ENCODE measurements at regions not wholly inside any gene's neighbourhood (a gene's known extent, or its start where the extent isn't known, plus 50 kb on each side); places are given as distances from the start of the nearest gene placed in this dataset.

GRCh38 chr21:38734646-38735365, 70.9 kb upstream of the ETS2 start:
- ATAC-seq (ENCODE audit: low read depth): no peak
- Mint-ChIP-seq H3K4me1 (peaks cover 8% of the 10 kb centered on the region), H3K27me3 (peaks cover 15% of the 10 kb centered on the region), H3K36me3 (no peaks in the 10 kb centered on the region), H3K27ac (no peak overlapping the region), H3K4me3 (peak overlapping the region; percentile 63), H3K9me3 (no peaks in the 10 kb centered on the region)
- no peak for DNase-seq (ENCODE audit: low spot score in 2 of 2)

DNA sequence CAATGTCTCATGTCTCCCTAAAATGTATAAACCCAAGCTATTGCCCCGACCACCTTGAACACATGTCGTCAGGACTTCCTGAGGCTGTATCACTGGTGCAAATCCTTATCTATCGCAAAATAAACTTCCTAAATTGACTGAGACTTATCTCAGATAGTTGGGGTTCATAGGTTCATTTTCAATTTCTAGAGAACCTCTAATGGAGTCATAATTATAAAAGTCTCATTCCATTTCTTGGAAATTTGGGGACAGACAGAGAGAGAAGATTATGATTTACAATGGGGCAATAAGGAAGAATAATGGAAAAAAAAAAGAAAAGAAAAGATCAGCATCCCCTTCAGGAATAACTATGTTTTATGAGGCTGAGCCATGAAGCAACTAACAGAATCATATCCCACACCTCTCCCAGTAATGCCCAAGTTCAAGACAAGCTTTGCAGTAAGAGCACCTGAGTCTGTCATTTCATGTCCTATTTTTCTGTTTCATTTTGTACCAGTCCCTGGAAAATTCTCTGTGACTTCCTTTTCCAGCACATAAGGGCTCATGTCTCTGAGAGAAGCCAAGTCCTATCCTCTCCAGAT, 70.0 kb upstream of the ETS2 start:
- Mint-ChIP-seq H3K4me3 (no peak overlapping the region), H3K9me3 (no peaks in the 10 kb centered on the region)

GRCh38 chr21:38740090-38740489, 65.6 kb upstream of the ETS2 start:
- Mint-ChIP-seq H3K4me1 (peaks cover 11% of the 10 kb centered on the region), H3K4me3 (no peak overlapping the region), H3K9me3 (no peaks in the 10 kb centered on the region), H3K36me3 (no peaks in the 10 kb centered on the region), H3K27ac (no peak overlapping the region), H3K27me3 (peaks cover 10% of the 10 kb centered on the region)
- ATAC-seq (ENCODE audit: low read depth) (no peak), DNase-seq (ENCODE audit: low spot score in 2 of 2) (no peak)

More for the DNA sequence above, 70.0 kb upstream of the ETS2 start:
- no peak for ATAC-seq (ENCODE audit: low read depth)
- Mint-ChIP-seq H3K27me3 (peaks cover 15% of the 10 kb centered on the region), H3K36me3 (no peaks in the 10 kb centered on the region), H3K4me1 (peaks cover 12% of the 10 kb centered on the region), H3K27ac (no peak overlapping the region)
- no peak for DNase-seq (ENCODE audit: low spot score in 2 of 2)

DNA sequence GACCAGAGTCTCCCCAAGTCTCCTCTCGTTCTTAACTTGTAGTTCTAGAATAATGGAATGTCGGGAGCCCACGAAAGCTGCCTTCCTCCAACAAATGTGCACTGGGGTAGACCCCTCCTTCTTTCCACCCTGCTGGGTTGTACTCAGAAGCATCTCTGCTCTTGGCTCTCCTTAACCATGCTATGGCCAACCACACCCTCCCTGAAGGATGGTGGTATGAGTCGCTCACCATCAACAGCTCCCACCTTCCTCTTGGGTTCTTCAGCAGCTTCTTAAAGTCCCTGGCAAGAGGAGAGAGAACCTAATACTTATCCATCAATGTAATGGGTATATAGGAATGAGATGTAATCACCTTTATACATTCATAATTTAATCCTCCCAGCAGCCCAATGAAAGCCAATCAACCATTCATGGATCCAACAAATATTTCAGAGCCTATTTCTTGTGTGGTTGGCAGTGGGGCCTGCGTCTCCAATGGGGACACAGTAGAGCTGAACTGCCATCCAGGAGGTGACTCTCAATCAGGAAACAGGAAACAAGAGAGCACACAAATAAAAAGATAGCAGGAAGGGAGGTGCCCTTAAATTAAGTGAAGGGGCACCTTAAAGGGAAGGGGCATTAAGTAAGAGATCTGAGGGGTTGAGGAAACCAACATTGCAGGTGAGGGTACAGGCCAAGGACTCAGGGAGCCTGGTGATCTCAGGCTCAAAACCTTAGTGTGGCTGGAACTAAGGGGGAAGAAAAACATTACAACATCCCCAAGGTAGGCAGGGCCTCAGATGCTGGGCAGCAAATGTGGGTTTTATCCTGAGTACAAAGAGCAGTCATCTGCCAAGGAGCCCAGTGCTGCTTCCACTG, 64.4 kb upstream of the ETS2 start:
- DNase-seq (ENCODE audit: low spot score in 2 of 2) (no peak), ATAC-seq (ENCODE audit: low read depth) (no peak)
- Mint-ChIP-seq H3K4me3 (no peak overlapping the region), H3K27ac (no peak overlapping the region), H3K9me3 (no peaks in the 10 kb centered on the region), H3K27me3 (peaks cover 5% of the 10 kb centered on the region), H3K4me1 (peaks cover 11% of the 10 kb centered on the region), H3K36me3 (no peaks in the 10 kb centered on the region)

GRCh38 chr21:38741950-38742256, 63.8 kb upstream of the ETS2 start:
- no peak for ATAC-seq (ENCODE audit: low read depth)
- no peaks in the 10 kb centered on the region for H3K36me3 Mint-ChIP-seq
- DNase-seq (ENCODE audit: low spot score in 2 of 2): no peak
- H3K27ac Mint-ChIP-seq: no peak overlapping the region
- H3K4me1 Mint-ChIP-seq: peaks cover 11% of the 10 kb centered on the region
- H3K4me3 Mint-ChIP-seq: no peak overlapping the region
- H3K27me3 Mint-ChIP-seq: peaks cover 8% of the 10 kb centered on the region
- H3K9me3 Mint-ChIP-seq: peaks cover 3% of the 10 kb centered on the region

DNA sequence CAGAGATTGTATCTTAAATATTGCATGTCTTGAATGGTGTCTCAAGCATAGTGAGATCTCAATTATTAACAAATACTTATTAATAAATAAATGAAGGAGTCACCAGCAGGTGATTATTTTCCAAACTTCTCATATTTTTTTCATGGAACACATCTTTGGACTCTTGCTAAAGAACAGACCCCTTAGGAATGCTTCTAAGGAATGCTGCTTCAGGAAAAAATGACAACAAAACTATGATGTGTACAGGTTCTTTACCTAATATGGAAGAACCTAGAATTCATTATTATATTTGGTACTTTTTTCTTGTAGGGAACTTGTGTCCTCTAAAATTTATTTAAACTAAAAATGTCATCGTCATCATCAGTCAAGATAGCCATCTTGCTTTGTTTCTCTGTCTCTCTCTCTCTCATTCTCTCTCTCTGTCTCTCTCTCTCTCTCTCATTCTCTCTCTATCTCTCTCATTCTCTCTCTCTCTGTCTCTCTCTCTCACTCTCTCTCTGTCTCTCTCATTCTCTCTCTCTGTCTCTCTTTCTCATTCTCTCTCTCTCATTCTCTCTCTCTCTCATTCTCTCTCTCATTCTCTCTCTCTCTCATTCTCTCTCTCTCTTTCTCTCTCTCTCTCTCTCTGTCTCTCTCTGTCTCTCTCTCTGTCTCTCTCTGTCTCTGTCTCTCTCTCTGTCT, 63.0 kb upstream of the ETS2 start:
- no peak for ATAC-seq (ENCODE audit: low read depth)
- peaks cover 11% of the 10 kb centered on the region for H3K4me1 Mint-ChIP-seq
- peaks cover 3% of the 10 kb centered on the region for H3K9me3 Mint-ChIP-seq
- H3K4me3 Mint-ChIP-seq: no peak overlapping the region
- no peaks in the 10 kb centered on the region for H3K36me3 Mint-ChIP-seq
- no peak for DNase-seq (ENCODE audit: low spot score in 2 of 2)
- no peak overlapping the region for H3K27ac Mint-ChIP-seq
- H3K27me3 Mint-ChIP-seq: peaks cover 11% of the 10 kb centered on the region

DNA sequence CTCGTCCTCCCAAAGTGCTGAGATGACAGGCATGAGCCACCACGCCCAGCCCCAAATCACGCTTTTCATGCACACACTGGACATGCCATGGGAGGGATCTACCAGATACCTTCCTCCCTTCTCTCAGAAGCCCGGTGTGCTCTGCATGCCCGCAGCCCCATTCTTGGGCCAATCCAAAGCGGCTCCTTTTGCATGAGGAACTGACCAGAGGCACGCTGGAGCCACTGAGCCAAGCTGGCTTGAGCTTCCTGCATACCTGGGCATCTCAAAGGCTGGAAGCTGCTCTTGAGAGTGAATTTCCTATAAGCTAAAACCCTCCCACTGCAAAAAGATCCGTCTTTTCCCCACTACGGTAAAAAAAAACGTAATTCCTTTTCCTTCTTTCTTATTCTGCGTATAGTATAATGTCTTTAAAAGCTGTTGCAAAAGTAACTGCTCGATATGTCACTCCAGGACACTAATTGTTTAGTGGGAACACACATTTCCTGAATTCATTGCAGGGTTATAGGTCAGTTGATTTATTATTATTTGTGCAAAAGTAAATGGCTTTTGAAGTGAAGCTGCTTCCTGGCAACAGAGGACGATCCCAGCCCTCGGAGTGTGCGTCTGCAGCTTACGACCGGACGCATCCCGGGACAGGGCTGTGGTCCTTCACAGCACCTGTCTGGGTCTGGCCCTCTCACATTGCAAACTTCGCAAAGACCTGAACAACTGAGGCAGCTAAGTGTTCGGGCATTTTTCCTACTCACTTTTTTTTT, 61.8 kb upstream of the ETS2 start:
- DNase-seq (ENCODE audit: low spot score in 2 of 2): no peak
- Mint-ChIP-seq H3K4me3 (no peak overlapping the region), H3K9me3 (peaks cover 3% of the 10 kb centered on the region), H3K36me3 (no peaks in the 10 kb centered on the region), H3K27ac (no peak overlapping the region), H3K4me1 (peaks cover 11% of the 10 kb centered on the region), H3K27me3 (peaks cover 16% of the 10 kb centered on the region)
- no peak for ATAC-seq (ENCODE audit: low read depth)

- Mint-ChIP-seq H3K27me3 (peaks cover 16% of the 10 kb centered on the region), H3K27ac (no peak overlapping the region), H3K4me3 (no peak overlapping the region), H3K4me1 (peaks cover 11% of the 10 kb centered on the region), H3K9me3 (peaks cover 3% of the 10 kb centered on the region), H3K36me3 (no peaks in the 10 kb centered on the region)
- no peak for ATAC-seq (ENCODE audit: low read depth)
- no peak for DNase-seq (ENCODE audit: low spot score in 2 of 2)
Measured at GRCh38 chr21:38744861-38745260, 60.9 kb upstream of the ETS2 start.

- no peak for ATAC-seq (ENCODE audit: low read depth)
Measured at GRCh38 chr21:38747810-38748209, 57.9 kb upstream of the ETS2 start.

GRCh38 chr21:38751379-38752050, 54.2 kb upstream of the ETS2 start:
- H3K9me3 Mint-ChIP-seq: peaks cover 3% of the 10 kb centered on the region
- H3K27me3 Mint-ChIP-seq: peaks cover 17% of the 10 kb centered on the region
- DNase-seq (ENCODE audit: low spot score in 2 of 2) (no peak), ATAC-seq (ENCODE audit: low read depth) (no peak)
- H3K4me3 Mint-ChIP-seq: no peak overlapping the region
- no peak overlapping the region for H3K27ac Mint-ChIP-seq
- H3K36me3 Mint-ChIP-seq: no peaks in the 10 kb centered on the region
- H3K4me1 Mint-ChIP-seq: peaks cover 5% of the 10 kb centered on the region

More at GRCh38 chr21:38747810-38748209, 57.9 kb upstream of the ETS2 start:
- Mint-ChIP-seq H3K36me3 (no peaks in the 10 kb centered on the region), H3K27ac (no peak overlapping the region), H3K4me1 (peaks cover 5% of the 10 kb centered on the region), H3K27me3 (peaks cover 22% of the 10 kb centered on the region), H3K4me3 (no peak overlapping the region), H3K9me3 (peaks cover 3% of the 10 kb centered on the region)
- DNase-seq (ENCODE audit: low spot score in 2 of 2): no peak

DNA sequence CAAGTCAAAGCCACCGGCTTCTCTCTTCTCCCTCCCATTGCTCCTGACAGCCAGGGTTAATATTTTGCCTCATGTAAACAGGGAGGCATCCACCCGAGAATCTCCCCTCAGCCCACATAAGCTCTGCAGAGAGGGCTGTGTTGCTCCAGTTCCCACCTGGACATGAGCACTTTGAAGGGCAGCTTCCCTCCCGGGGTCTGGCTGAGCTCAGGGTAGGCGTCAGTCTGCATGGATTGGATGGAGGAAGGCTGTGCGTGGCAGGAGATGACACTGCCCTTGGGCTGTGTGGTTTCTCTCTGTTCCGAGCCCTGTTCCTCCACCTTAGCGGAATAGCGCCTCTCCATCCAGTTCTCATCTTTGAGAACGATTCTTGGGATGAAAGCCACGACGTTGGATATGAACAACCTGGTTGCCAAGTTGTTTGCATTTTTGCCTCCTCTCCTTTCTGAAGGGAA, 53.7 kb upstream of the ETS2 start:
- Mint-ChIP-seq H3K4me3 (no peak overlapping the region), H3K4me1 (peaks cover 5% of the 10 kb centered on the region), H3K27ac (no peak overlapping the region), H3K9me3 (no peaks in the 10 kb centered on the region), H3K27me3 (peaks cover 13% of the 10 kb centered on the region), H3K36me3 (no peaks in the 10 kb centered on the region)
- ATAC-seq (ENCODE audit: low read depth) (no peak), DNase-seq (ENCODE audit: low spot score in 2 of 2) (no peak)

- Mint-ChIP-seq H3K27ac (no peak overlapping the region), H3K4me3 (no peak overlapping the region), H3K27me3 (peaks cover 9% of the 10 kb centered on the region), H3K36me3 (no peaks in the 10 kb centered on the region), H3K9me3 (no peaks in the 10 kb centered on the region), H3K4me1 (peaks cover 5% of the 10 kb centered on the region)
- DNase-seq (ENCODE audit: low spot score in 2 of 2): no peak
- no peak for ATAC-seq (ENCODE audit: low read depth)
Measured at GRCh38 chr21:38753114-38753513, 52.6 kb upstream of the ETS2 start.

- Mint-ChIP-seq H3K27me3 (peaks cover 7% of the 10 kb centered on the region), H3K36me3 (no peaks in the 10 kb centered on the region), H3K4me3 (no peak overlapping the region), H3K27ac (no peak overlapping the region), H3K4me1 (peaks cover 5% of the 10 kb centered on the region), H3K9me3 (no peaks in the 10 kb centered on the region)
- no peak for DNase-seq (ENCODE audit: low spot score in 2 of 2)
- ATAC-seq (ENCODE audit: low read depth): no peak
Measured at GRCh38 chr21:38753557-38753971, 52.2 kb upstream of the ETS2 start.
